MCF 10A (cell line): ENCODE measurements at regions not wholly inside any gene's neighbourhood (a gene's known extent, or its start where the extent isn't known, plus 50 kb on each side); places are given as distances from the start of the nearest gene placed in this dataset.

Experiments
- BruUV-seq: library from RNA; stranded (reverse); fragments of 400-500 nt; replicated peaks from 2 replicates; lab custom pipeline; 2021; lab: Mats Ljungman, UMichigan
- CTCF ChIA-PET: fragments of 300-600 bp; sonication (Branson Sonifier 250); formaldehyde crosslinking; extraction: SDS; loops from one replicate; lab custom pipeline; 2021; ENCODE audit warnings: antibody characterized with exemption, inconsistent platforms; lab: Yijun Ruan, JAX
- POLR2A ChIA-PET: fragments of 300-600, 350-650 bp; sonication (Branson Sonifier 250); formaldehyde crosslinking; extraction: SDS; loops from one replicate; lab custom pipeline; 2020; ENCODE audit warnings: antibody characterized with exemption, inconsistent platforms; lab: Yijun Ruan, JAX
- DNase-seq: peaks from one replicate; pipeline ENCODE4 v3.0.0-alpha.2; 2018; ENCODE audit not compliant: unreplicated experiment
- H3K27ac Mint-ChIP-seq: one replicate; pipeline ENCODE4 v1.8.0; 2022; ENCODE audit warnings: mild to moderate bottlenecking, low read depth, mixed read lengths; ENCODE audit not compliant: unreplicated experiment
- H3K27me3 Mint-ChIP-seq: one replicate; pipeline ENCODE4 v1.8.0; 2022; ENCODE audit warnings: mixed read lengths; ENCODE audit not compliant: insufficient read depth, unreplicated experiment
- H3K36me3 Mint-ChIP-seq: one replicate; pipeline ENCODE4 v1.8.0; 2022; ENCODE audit warnings: mild to moderate bottlenecking, moderate library complexity, mixed read lengths; ENCODE audit not compliant: insufficient read depth, unreplicated experiment
- H3K4me1 Mint-ChIP-seq: one replicate; pipeline ENCODE4 v1.8.0; 2022; ENCODE audit warnings: mixed read lengths; ENCODE audit not compliant: insufficient read depth, unreplicated experiment
- H3K4me3 Mint-ChIP-seq: one replicate; pipeline ENCODE4 v1.8.0; 2022; ENCODE audit warnings: mild to moderate bottlenecking, moderate library complexity, mixed read lengths; ENCODE audit not compliant: unreplicated experiment
- H3K9me3 Mint-ChIP-seq: one replicate; pipeline ENCODE4 v1.8.0; 2022; ENCODE audit warnings: mixed read lengths; ENCODE audit not compliant: unreplicated experiment
- CTCF ChIP-seq: fragments of 200-600 bp; IDR thresholded peaks from one replicate; pipeline ENCODE4 v1.8.0; 2022; ENCODE audit warnings: antibody characterized with exemption, mild to moderate bottlenecking; ENCODE audit not compliant: unreplicated experiment
- intact Hi-C: fragments of 100-400 bp; cut with micrococcal nuclease; formaldehyde crosslinking; loops from 2 replicates; pipeline ENCODE4 v1.14.1; 2022

GRCh38 chr1:5751163-5751540, 241.1 kb downstream of the NPHP4 start:
- H3K4me1 Mint-ChIP-seq: no peaks in the 10 kb centered on the region
- no peak overlapping the region for H3K27ac Mint-ChIP-seq
- intact Hi-C loops: loop anchor here (5.0 kb wide), 1 partner anchor 1839 kb away; no protein-coding TSS in a partner anchor
- no peak overlapping the region for H3K4me3 Mint-ChIP-seq
- DNase-seq: no peak
- no TSS peak for BruUV-seq
- TF ChIP-seq CTCF: no peak
- CTCF ChIA-PET: interaction anchor here (0.7 to 1.2 kb wide), 3 partner anchors 115 to 274 kb away, joined by 3 to 6 read pairs (median 3); no protein-coding TSS in a partner anchor
- POLR2A ChIA-PET: no interaction called here
- peaks cover 35% of the 10 kb centered on the region for H3K27me3 Mint-ChIP-seq
- H3K9me3 Mint-ChIP-seq: no peaks in the 10 kb centered on the region
- no peaks in the 10 kb centered on the region for H3K36me3 Mint-ChIP-seq

GRCh38 chr1:5750186-5751162, 241.8 kb downstream of the NPHP4 start:
- POLR2A ChIA-PET: interaction anchor here (0.7 kb wide), 1 partner anchor 246 kb away, joined by 3 read pairs; no protein-coding TSS in a partner anchor
- Mint-ChIP-seq H3K4me3 (no peak overlapping the region), H3K36me3 (no peaks in the 10 kb centered on the region), H3K9me3 (no peaks in the 10 kb centered on the region), H3K4me1 (no peaks in the 10 kb centered on the region), H3K27ac (no peak overlapping the region), H3K27me3 (peaks cover 29% of the 10 kb centered on the region)
- TF ChIP-seq CTCF: no peak
- no TSS peak for BruUV-seq
- CTCF ChIA-PET: interaction anchor here (0.7 kb wide), 1 partner anchor 275 kb away, joined by 3 read pairs; no protein-coding TSS in a partner anchor
- no peak for DNase-seq
- intact Hi-C loops: loop anchor here (5.0 kb wide), 1 partner anchor 1838 kb away; no protein-coding TSS in a partner anchor

DNA sequence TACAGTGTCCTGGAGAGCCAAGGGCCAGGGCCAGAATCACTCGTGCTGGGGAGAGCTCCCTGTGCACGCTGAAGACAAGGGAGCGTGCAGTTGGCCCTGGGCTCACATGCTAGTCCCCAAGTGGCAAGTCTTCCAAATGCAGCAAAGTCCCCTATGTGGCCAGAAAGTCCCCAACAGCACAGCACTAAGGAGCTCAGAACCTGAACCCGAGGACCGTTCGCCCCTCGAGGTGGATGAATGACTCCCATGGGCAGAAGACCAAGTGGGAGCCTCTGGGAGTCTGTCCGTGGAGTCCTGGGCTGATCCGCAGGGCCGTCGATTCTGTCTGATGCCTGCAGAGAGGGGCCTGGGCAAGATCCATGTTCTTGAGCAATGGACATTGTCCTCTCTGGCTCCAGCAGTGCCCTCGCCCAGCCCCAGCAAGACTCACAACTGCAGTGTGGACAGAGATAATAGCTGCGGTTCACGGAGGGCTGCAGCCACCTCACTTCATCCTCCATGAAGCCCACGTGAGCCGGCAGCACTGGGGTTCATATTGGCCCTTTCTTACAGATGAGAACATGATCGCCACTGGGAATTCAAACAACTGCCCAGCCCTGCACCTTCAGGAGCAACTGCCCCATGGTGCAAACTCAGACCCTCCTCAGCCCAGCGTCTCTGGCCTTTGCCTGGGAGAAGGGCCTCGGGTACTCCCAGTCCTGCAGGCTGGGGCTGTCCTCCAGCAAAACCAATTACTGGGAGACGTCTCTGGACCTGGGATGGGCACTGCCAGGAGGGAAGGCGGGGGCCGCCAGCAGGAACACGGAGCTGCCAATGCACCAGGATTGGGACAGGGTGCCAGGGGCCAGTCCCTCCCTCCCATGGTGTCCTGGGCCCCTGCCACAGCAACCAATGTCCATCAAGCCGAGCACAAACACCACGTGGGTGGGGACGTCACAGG, 243.7 kb downstream of the NPHP4 start:
- TF ChIP-seq CTCF: no peak
- CTCF ChIA-PET: interaction anchor here (0.5 to 1.3 kb wide), 7 partner anchors 37 to 1847 kb away, joined by 3 to 4 read pairs (median 3); no protein-coding TSS in a partner anchor

More for the DNA sequence above, 243.7 kb downstream of the NPHP4 start:
- Mint-ChIP-seq H3K4me1 (peaks cover 6% of the 10 kb centered on the region), H3K9me3 (no peaks in the 10 kb centered on the region), H3K27ac (no peak overlapping the region), H3K36me3 (no peaks in the 10 kb centered on the region), H3K4me3 (no peak overlapping the region), H3K27me3 (peaks cover 18% of the 10 kb centered on the region)
- intact Hi-C loops: loop anchor here (5.0 kb wide), 1 partner anchor 169 kb away; no protein-coding TSS in a partner anchor
- DNase-seq: no peak
- POLR2A ChIA-PET: interaction anchor here (0.7 kb wide), 1 partner anchor 509 kb away, joined by 3 read pairs; no protein-coding TSS in a partner anchor
- BruUV-seq: no TSS peak
